K562 (cell line): ENCODE measurements at regions not wholly inside any gene's neighbourhood (a gene's known extent, or its start where the extent isn't known, plus 50 kb on each side); places are given as distances from the start of the nearest gene placed in this dataset.

Experiments used
- CREB1 ChIP-seq, 2 experiments: sonication (generic) in 1 of 2; formaldehyde crosslinking in 1 of 2; IDR thresholded peaks; 2 replicates each; pipeline versions ENCODE4 v1.6.1 to v1.8.0; 2012 to 2022; ENCODE audit warnings: inconsistent platforms in 1 of 2, mild to moderate bottlenecking in 1 of 2, missing genetic modification reagents in 1 of 2, moderate library complexity in 1 of 2
- MTA3 ChIP-seq: fragments of 450-650 bp; formaldehyde crosslinking; IDR thresholded peaks from 2 replicates; pipeline ENCODE4 v1.6.1; 2017; ENCODE audit warnings: mild to moderate bottlenecking, borderline replicate concordance
- ZEB2 ChIP-seq: fragments of 450-650 bp; IDR thresholded peaks from 2 replicates; pipeline ENCODE4 v1.6.1; 2016
- TF ChIP-seq, protein P1 (sequence below), 3 experiments: IDR thresholded peaks in 2 of 3; conservative IDR thresholded peaks in 1 of 3; 2 replicates each; pipeline ENCODE4 v1.5.1; 2011 to 2012; ENCODE audit warnings: low read length in 3 of 3, mild to moderate bottlenecking in 3 of 3, control low read depth in 2 of 3, improper control_type of control experiment in 1 of 3, inconsistent platforms in 1 of 3, low read depth in 1 of 3, mixed read lengths in 1 of 3, moderate library complexity in 1 of 3; ENCODE audit not compliant: insufficient read depth in 2 of 3
- TF ChIP-seq, protein P2 (sequence below): IDR thresholded peaks from 3 replicates; pipeline ENCODE4 v1.6.1; 2011; ENCODE audit warnings: borderline replicate concordance, mild to moderate bottlenecking; ENCODE audit not compliant: insufficient read length, insufficient read depth
- TF ChIP-seq, protein P3 (sequence below): fragments of 450-650 bp; IDR thresholded peaks from 2 replicates; pipeline ENCODE4 v1.7.1; 2018; ENCODE audit warnings: mild to moderate bottlenecking, low read depth; ENCODE audit not compliant: partially characterized antibody

DNA sequence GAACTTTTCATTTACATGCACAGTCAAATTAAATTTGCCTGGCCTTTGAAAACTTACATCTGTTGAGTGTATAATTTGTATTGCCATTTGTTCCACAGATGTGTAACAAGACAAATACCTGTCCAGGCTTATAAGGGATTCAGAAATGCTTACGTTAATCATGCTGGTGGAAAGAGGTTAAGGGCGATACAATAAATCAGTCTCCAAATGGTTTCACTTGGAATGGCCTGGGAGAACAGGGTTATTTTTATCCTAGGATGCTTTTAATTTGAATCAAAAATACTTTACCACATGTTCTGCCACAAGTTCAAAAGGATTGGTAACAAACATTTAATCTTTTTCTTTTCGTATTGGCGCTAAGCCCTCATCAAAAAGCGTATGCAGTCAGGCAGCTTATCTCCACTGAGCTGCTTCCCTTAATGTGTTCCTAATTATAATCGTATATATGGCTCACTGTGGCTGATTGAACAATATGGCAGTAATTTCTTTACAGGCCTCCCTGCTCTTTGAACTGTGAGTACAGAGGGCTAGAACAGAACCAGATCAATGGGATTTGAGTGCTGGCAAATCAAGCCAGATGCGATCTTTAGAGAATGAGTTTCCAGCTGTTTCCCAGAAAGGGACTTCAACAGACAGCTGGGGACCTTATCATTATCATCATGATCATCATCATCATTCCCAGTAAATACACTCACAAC lies 425.7 kb downstream of the SPRY2 start (continued):
- TF ChIP-seq, protein P1, sequence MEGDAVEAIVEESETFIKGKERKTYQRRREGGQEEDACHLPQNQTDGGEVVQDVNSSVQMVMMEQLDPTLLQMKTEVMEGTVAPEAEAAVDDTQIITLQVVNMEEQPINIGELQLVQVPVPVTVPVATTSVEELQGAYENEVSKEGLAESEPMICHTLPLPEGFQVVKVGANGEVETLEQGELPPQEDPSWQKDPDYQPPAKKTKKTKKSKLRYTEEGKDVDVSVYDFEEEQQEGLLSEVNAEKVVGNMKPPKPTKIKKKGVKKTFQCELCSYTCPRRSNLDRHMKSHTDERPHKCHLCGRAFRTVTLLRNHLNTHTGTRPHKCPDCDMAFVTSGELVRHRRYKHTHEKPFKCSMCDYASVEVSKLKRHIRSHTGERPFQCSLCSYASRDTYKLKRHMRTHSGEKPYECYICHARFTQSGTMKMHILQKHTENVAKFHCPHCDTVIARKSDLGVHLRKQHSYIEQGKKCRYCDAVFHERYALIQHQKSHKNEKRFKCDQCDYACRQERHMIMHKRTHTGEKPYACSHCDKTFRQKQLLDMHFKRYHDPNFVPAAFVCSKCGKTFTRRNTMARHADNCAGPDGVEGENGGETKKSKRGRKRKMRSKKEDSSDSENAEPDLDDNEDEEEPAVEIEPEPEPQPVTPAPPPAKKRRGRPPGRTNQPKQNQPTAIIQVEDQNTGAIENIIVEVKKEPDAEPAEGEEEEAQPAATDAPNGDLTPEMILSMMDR (IDR thresholded peaks at IDR 0.05 in 2 of 3, conservative IDR thresholded peaks at IDR 0.05 in 1 of 3; ENCODE audit: insufficient read depth in 2 of 3, low read depth in 1 of 3, low read length in 3 of 3) = no peak
- TF ChIP-seq MTA3 (no peak), CREB1 (IDR thresholded peaks at IDR 0.05) (no peak), CREB1 (CRISPR knock-in tag; IDR thresholded peaks at IDR 0.05) (no peak), ZEB2 (no peak)
- TF ChIP-seq, protein P2, sequence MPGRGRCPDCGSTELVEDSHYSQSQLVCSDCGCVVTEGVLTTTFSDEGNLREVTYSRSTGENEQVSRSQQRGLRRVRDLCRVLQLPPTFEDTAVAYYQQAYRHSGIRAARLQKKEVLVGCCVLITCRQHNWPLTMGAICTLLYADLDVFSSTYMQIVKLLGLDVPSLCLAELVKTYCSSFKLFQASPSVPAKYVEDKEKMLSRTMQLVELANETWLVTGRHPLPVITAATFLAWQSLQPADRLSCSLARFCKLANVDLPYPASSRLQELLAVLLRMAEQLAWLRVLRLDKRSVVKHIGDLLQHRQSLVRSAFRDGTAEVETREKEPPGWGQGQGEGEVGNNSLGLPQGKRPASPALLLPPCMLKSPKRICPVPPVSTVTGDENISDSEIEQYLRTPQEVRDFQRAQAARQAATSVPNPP = no peak
- TF ChIP-seq, protein P3, sequence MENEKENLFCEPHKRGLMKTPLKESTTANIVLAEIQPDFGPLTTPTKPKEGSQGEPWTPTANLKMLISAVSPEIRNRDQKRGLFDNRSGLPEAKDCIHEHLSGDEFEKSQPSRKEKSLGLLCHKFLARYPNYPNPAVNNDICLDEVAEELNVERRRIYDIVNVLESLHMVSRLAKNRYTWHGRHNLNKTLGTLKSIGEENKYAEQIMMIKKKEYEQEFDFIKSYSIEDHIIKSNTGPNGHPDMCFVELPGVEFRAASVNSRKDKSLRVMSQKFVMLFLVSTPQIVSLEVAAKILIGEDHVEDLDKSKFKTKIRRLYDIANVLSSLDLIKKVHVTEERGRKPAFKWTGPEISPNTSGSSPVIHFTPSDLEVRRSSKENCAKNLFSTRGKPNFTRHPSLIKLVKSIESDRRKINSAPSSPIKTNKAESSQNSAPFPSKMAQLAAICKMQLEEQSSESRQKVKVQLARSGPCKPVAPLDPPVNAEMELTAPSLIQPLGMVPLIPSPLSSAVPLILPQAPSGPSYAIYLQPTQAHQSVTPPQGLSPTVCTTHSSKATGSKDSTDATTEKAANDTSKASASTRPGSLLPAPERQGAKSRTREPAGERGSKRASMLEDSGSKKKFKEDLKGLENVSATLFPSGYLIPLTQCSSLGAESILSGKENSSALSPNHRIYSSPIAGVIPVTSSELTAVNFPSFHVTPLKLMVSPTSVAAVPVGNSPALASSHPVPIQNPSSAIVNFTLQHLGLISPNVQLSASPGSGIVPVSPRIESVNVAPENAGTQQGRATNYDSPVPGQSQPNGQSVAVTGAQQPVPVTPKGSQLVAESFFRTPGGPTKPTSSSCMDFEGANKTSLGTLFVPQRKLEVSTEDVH = no peak
